NCI-H2196 treated with DMSO at 0.1 percent for 48 hours (cell line): ENCODE measurements at regions not wholly inside any gene's neighbourhood (a gene's known extent, or its start where the extent isn't known, plus 50 kb on each side); places are given as distances from the start of the nearest gene placed in this dataset.
"Not testable (repeated sequence)": the region's sequence is repeated elsewhere in the genome, so short reads cannot be mapped to it uniquely, and the experiment has no call there.

Experiments used
- DNase-seq: peaks from one replicate; lab custom pipeline; 2025; ENCODE audit not compliant: unreplicated experiment; lab: John Stamatoyannopoulos, UW

- DNase-seq = no peak
These were observed 388.2 kb downstream of the KCNA4 start for GRCh38 chr11:29628609-29629008.

DNA sequence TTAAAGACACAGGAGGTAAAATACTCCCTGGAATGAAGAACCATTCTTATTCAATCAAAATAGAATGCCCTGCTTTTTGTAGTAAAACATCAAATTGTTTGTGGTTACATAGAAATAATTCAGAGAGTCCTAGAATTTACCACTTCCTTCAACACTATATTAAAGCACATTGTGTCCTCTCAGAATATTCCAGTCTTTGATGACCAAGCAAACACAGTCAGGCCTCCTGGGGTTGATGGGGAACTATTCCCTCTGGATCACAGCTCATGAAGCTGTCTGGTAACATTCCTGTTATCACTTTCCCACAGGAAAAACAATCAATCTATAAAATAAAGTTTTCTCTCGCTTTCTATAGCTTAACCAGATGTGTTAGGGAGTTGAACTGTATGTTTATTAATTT lies 389.3 kb downstream of the KCNA4 start:
- DNase-seq = no peak

DNA sequence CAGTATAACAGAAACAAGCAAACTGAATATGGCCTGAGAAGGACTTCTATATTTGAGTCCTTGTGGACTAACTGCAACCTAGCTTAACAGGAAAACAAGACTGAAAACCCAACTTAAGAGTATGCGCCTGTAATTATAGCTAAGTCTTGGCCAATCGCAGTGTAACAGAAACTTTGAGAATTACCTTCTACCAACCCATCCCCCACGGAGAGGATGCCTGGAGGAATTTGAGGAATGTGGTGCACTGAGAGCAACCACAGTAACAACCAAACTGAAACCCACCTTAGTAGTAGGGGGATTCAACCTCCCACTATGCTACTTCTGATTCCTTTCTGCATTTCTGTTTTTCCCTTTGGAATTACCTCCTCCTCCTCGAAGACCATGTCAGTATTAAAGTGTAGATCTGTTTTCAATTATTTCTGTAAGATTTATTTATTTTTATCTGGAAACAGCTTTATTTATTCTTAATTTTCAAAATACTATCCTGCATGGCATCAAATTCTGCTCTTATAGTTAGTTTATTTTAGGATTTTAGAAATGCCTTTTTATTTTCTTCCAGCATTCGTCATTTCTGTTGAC lies 393.6 kb downstream of the KCNA4 start:
- no peak for DNase-seq

- DNase-seq = no peak
These were observed 400.2 kb downstream of the KCNA4 start for GRCh38 chr11:29616611-29617010.

DNA sequence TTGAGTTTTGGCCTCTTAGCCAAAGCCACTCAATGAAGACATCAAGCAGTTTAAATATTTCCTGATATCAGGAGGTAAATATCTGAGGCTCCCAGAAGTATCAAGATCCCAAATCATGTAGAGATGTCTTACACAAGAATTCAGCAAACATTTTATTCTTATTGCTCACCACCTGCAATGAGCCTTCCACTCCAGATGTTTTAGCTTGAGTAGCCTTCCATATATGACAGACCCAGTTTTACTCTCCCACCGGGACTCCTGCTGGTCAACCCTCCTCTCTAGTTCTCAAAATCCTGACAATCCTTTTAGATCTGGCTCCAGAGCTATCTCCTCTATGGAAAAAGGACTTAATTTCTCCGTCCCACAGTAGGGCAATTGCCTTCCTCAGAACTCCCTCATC lies 404.4 kb downstream of the KCNA4 start:
- no peak for DNase-seq

GRCh38 chr11:29606330-29607031 lies 410.3 kb downstream of the KCNA4 start:
- no peak for DNase-seq

DNA sequence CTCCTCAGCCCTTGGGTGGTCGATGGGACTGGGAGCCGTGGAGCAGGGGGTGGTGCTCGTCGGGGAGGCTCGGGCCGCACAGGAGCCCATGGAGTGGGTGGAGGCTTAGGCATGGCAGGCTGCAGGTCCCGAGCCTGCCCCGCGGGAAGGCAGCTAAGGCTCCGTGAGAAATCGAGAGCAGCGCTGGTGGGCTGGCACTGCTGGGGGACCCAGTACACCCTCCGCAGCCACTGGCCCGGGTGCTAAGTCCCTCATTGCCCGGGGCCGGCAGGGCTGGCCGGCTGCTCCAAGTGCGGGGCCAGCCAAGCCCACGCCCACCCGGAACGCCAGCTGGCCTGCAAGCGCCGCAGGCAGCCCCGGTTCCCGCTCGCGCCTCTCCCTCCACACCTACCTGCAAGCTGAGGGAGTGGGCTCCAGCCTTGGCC lies 416.7 kb downstream of the KCNA4 start:
- not testable (repeated sequence) for DNase-seq

DNA sequence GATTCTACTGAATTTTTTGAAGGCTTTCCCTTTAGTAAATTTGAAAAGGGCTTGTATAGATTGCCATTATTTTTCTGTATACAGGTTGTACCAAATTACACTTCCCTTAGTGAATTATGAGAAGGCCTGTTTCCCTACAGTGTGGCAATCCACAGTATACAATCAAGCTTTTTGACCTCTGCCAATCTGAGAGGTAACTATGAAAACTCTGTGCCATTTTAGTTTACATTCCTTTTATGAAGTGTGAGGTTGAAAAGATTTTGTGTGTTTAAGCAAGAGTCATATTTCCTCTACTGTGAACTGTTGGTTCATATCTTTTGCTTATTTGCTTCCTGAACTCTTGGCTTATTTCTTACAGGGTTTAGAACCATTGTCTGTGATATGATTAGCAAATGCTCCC lies 432.5 kb downstream of the KCNA4 start:
- DNase-seq = no peak

GRCh38 chr11:29578806-29579205 lies 438.0 kb downstream of the KCNA4 start:
- DNase-seq = no peak

GRCh38 chr11:29564486-29564885 lies 452.3 kb downstream of the KCNA4 start:
- no peak for DNase-seq

DNA sequence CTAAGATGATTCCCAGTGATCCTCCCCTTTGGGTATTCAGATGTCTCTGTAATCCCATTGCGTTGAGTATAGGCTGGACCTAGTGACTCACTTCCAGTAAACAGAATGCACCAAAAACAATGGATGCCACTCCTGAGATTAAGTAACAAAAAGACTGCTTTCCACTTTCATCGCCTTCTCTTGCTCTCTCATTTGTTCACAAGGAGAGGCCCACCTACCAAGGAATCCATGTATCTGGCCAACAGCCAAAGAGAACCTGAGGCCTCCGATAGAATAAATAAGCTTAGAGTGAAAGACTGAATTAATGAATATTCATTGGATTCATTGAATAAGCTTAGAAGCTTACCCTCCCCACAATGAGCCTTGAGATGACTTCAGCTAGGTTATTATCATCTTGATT lies 454.6 kb downstream of the KCNA4 start:
- no peak for DNase-seq

- DNase-seq = no peak
These were observed 462.8 kb downstream of the KCNA4 start for GRCh38 chr11:29553990-29554389.

DNA sequence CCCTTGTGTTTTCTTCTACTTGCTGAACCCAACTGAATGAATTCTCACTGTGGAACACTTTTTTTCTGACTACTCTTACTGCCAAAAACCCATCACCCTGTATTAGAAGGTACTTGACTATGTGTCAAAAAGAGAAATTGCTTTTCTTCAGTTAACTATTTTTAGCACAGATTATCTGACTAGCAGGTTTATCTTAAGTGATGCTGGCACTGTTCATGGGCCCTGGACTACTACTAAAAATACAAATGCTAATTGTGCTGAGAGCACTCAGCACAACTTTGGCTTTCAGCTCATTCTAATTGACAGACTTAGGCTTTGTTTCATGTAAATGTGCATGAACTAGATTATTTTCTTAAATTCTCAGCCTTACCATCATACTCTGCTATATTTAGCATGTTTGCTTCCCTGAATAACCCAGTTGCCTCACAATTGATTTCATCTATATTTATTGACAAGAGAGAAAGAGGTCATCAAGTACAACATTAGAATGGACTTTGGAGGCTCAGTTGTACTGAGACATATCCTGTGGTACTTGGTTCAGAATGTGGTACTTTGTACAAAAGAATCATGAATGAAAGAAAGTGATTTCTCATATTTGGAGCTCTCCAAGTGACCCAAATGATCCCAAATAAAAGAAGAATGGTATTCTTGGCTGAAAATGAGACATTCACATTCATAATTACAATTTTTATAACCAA lies 478.3 kb downstream of the KCNA4 start:
- DNase-seq = no peak

- no peak for DNase-seq
These were observed 482.0 kb downstream of the KCNA4 start for GRCh38 chr11:29534836-29535235.

- no peak for DNase-seq
These were observed 485.9 kb downstream of the KCNA4 start for GRCh38 chr11:29530961-29531360.

DNA sequence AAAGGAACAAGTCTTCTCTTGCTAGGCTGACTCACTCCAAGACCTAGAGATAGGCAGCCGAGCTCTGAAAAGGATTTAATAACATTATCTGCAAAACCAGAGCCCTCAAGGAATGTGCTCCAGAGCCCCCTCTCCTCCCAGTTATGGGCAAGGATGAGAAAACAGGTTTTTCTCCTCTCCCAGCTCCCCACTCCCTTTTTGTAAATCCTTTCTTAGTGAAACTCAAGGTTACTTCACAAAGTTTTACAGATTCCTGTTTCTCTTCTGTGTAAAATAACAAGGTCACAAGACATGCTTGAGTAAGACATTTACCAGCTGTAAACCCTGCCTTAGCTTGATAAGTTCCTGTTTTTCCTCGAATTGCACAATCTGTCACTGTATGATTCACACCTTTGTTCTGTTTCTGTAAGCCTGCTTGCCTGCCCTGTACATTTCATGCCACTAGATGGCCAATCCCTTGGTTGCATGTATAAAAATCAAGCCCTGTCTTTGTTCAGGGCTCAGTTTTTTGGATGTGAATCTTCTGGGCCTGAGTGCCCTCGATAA lies 489.4 kb downstream of the KCNA4 start:
- DNase-seq = no peak

- no peak for DNase-seq
These were observed 498.2 kb downstream of the KCNA4 start for GRCh38 chr11:29518389-29519174.

- DNase-seq = no peak
These were observed 505.4 kb downstream of the KCNA4 start for GRCh38 chr11:29511394-29511793.

- DNase-seq = no peak
These were observed 509.5 kb downstream of the KCNA4 start for GRCh38 chr11:29507376-29507775.

GRCh38 chr11:29495676-29496075 lies 521.2 kb downstream of the KCNA4 start:
- DNase-seq = no peak

- DNase-seq = no peak
These were observed 525.9 kb downstream of the KCNA4 start for GRCh38 chr11:29490938-29491337.
